Activated T-helper 17 cell treated with anti-CD3 and anti-CD28 coated beads, Interleukin-2, amount 50 U/mL, for 72 hours (primary cell): ENCODE measurements at regions not wholly inside any gene's neighbourhood (a gene's known extent, or its start where the extent isn't known, plus 50 kb on each side); places are given as distances from the start of the nearest gene placed in this dataset.

ENCODE experiments used
- ATAC-seq: fragments of 150-1000 bp; cut with Tn5 transposase; replicated peaks from 2 replicates; pipeline ENCODE4 v1.10.0; 2021; ENCODE audit warnings: mild to moderate bottlenecking, moderate library complexity
- H3K27ac Mint-ChIP-seq: one replicate; pipeline ENCODE4 v1.8.0; 2022; ENCODE audit warnings: mixed read lengths
- H3K27me3 Mint-ChIP-seq: one replicate; pipeline ENCODE4 v1.8.0; 2022; ENCODE audit warnings: mixed read lengths
- H3K36me3 Mint-ChIP-seq: one replicate; pipeline ENCODE4 v1.8.0; 2022; ENCODE audit warnings: low read depth, mild to moderate bottlenecking, mixed read lengths
- H3K4me1 Mint-ChIP-seq: one replicate; pipeline ENCODE4 v1.8.0; 2022; ENCODE audit warnings: mixed read lengths
- H3K4me3 Mint-ChIP-seq: one replicate; pipeline ENCODE4 v1.8.0; 2022; ENCODE audit warnings: mild to moderate bottlenecking, mixed read lengths
- H3K9me3 Mint-ChIP-seq: one replicate; pipeline ENCODE4 v1.8.0; 2022; ENCODE audit warnings: mixed read lengths

GRCh38 chr3:152556731-152557254, 278.1 kb upstream of the P2RY1 start:
- H3K36me3 Mint-ChIP-seq: no peaks in the 10 kb centered on the region
- peak; percentile 91 for ATAC-seq
- H3K9me3 Mint-ChIP-seq: no peaks in the 10 kb centered on the region
- H3K4me1 Mint-ChIP-seq: peaks cover 6% of the 10 kb centered on the region
- H3K4me3 Mint-ChIP-seq: no peak overlapping the region
- peaks cover 3% of the 10 kb centered on the region for H3K27me3 Mint-ChIP-seq
- no peak overlapping the region for H3K27ac Mint-ChIP-seq

DNA sequence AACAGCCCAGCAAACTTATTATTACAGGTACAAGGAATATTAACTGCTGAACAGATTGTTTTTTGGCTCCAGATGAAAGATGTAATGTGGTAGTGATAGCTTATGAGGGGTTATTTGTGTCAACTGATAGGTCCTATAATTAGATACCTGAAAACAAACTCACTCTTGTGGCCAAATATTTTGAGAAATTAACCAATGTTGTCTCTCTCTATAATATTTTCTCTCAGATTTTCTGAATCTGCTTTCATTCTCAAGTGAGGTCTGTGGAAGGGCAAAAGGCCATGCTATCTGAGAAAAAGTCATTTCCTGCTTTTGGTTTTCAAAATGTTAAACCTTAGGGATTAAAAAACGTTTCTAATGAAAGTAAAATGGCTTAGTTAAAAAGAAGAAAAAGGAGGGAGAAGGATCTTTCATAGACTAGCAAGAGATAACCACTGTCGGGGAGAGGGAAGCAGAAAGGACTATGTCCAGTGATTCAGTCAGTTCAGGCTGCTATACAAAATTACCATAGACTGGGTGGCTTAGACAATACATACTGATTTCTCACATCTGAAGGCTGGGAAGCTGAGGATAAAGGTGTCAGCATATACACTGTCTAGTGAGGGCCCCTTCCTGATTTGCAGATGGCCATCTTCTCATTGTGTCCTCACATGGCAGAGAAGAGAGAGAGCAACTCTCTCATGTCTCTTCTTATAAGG, 277.5 kb upstream of the P2RY1 start:
- Mint-ChIP-seq H3K9me3 (no peaks in the 10 kb centered on the region), H3K4me1 (peaks cover 6% of the 10 kb centered on the region), H3K4me3 (no peak overlapping the region), H3K36me3 (no peaks in the 10 kb centered on the region), H3K27me3 (peaks cover 3% of the 10 kb centered on the region), H3K27ac (no peak overlapping the region)
- no peak for ATAC-seq

- H3K4me3 Mint-ChIP-seq: no peak overlapping the region
- no peak overlapping the region for H3K27ac Mint-ChIP-seq
- H3K36me3 Mint-ChIP-seq: no peaks in the 10 kb centered on the region
- H3K27me3 Mint-ChIP-seq: peaks cover 3% of the 10 kb centered on the region
- peaks cover 6% of the 10 kb centered on the region for H3K4me1 Mint-ChIP-seq
- ATAC-seq: no peak
- no peaks in the 10 kb centered on the region for H3K9me3 Mint-ChIP-seq
These were observed 276.5 kb upstream of the P2RY1 start for GRCh38 chr3:152558386-152558785.

DNA sequence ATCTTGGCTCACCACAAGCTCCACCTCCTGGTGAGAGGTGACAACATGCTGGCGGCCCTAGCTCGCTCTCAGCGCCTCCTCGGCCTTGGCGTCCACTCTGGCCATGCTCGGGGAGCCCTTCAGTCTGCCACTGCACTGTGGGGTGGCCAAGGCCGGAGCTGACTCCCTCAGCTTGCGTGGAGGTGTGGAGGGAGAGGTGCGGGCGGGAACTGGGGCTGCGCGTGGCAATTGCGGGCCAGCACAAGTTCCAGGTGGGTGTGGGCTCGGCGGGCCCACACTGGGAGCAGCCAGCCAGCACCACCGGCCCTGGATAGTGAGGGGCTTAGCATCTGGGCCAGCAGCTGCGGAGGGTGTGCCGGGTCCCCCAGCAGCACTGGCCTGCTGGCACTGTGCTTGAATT, 275.7 kb upstream of the P2RY1 start:
- no peaks in the 10 kb centered on the region for H3K36me3 Mint-ChIP-seq
- H3K4me3 Mint-ChIP-seq: no peak overlapping the region
- H3K27ac Mint-ChIP-seq: no peak overlapping the region
- H3K9me3 Mint-ChIP-seq: no peaks in the 10 kb centered on the region
- peaks cover 3% of the 10 kb centered on the region for H3K27me3 Mint-ChIP-seq
- no peak for ATAC-seq
- peaks cover 6% of the 10 kb centered on the region for H3K4me1 Mint-ChIP-seq

DNA sequence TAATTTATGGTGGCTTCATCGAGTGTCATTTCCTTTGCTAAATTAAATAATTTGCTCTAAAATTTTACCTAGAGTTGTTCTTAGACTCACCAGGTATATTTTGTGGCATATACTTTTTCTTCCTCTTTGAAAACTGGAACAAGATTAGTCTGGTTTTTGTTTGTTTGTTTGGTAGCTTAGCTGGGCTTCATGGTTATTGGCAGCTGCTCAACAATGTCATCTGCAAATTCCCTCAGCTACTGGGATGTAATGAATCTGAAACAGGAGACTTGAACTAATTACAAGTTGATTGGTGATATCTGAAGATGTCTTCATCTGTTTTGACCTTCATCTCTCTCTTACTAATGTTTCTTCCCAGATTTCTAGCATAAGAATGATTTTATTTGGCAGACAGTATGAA, 270.5 kb upstream of the P2RY1 start:
- H3K4me3 Mint-ChIP-seq: no peak overlapping the region
- H3K27ac Mint-ChIP-seq: no peak overlapping the region
- peaks cover 6% of the 10 kb centered on the region for H3K27me3 Mint-ChIP-seq
- H3K36me3 Mint-ChIP-seq: no peaks in the 10 kb centered on the region
- H3K9me3 Mint-ChIP-seq: no peaks in the 10 kb centered on the region
- ATAC-seq: no peak
- H3K4me1 Mint-ChIP-seq: no peaks in the 10 kb centered on the region

DNA sequence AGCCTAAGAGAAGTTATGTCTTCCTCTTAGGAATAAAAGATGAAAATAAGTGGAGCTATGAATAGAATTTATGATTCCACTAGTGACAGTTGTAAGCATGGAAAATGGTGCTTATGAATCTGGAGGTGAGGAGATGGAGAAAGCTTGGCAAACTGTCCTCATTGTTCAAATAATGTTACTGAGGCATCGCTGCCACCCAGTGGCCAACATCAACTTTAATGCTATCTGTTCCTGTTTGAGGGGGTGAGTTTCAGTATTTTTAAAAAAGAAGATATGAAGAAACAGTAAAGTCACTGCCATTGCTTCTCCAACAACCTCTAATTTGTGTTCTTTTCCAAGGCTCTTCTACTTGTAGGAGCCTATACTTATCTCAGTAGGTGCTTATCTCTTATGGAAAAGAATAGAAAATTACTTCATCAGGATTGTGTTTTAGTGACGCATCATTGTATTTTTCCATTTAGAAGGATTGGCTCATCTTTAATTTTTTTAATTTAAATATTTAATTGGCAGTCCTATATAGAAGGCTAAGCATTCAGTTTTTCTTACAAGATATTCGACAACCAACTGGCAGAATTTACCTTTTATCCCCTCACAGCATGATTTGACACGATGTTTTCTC, 260.4 kb upstream of the P2RY1 start:
- Mint-ChIP-seq H3K4me1 (no peaks in the 10 kb centered on the region), H3K9me3 (no peaks in the 10 kb centered on the region), H3K27me3 (peaks cover 22% of the 10 kb centered on the region), H3K27ac (no peak overlapping the region), H3K4me3 (no peak overlapping the region), H3K36me3 (no peaks in the 10 kb centered on the region)
- ATAC-seq: no peak

DNA sequence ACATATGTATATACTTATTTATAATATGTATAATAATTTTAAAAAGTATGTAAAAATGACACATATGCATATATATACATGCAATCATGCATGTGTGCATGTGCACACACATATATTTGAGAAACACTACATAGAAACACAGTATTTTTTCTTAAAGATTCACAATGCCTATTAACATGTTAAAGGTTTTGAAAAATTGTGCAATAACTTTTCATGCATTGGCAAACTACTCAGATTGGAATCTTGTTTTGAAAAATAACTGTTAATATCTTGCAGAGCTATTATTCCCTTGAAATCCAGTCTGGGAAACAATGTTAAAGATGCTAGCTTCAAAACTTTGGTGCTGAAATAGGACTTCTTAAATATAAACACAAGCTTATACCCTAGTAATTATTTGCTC, 256.2 kb upstream of the P2RY1 start:
- peaks cover 24% of the 10 kb centered on the region for H3K27me3 Mint-ChIP-seq

GRCh38 chr3:152581951-152582350, 253.0 kb upstream of the P2RY1 start:
- H3K4me1 Mint-ChIP-seq: no peaks in the 10 kb centered on the region
- H3K4me3 Mint-ChIP-seq: no peak overlapping the region
- H3K27ac Mint-ChIP-seq: no peak overlapping the region
- no peaks in the 10 kb centered on the region for H3K9me3 Mint-ChIP-seq
- H3K27me3 Mint-ChIP-seq: peaks cover 22% of the 10 kb centered on the region
- H3K36me3 Mint-ChIP-seq: no peaks in the 10 kb centered on the region
- ATAC-seq: no peak

More for the DNA sequence above, 256.2 kb upstream of the P2RY1 start:
- Mint-ChIP-seq H3K4me1 (no peaks in the 10 kb centered on the region), H3K27ac (no peak overlapping the region), H3K9me3 (no peaks in the 10 kb centered on the region), H3K4me3 (no peak overlapping the region), H3K36me3 (no peaks in the 10 kb centered on the region)
- ATAC-seq: no peak

- peaks cover 24% of the 10 kb centered on the region for H3K27me3 Mint-ChIP-seq
- no peak overlapping the region for H3K27ac Mint-ChIP-seq
- H3K4me1 Mint-ChIP-seq: no peaks in the 10 kb centered on the region
- ATAC-seq: no peak
- H3K36me3 Mint-ChIP-seq: no peaks in the 10 kb centered on the region
- H3K9me3 Mint-ChIP-seq: no peaks in the 10 kb centered on the region
- no peak overlapping the region for H3K4me3 Mint-ChIP-seq
These were observed 251.0 kb upstream of the P2RY1 start for GRCh38 chr3:152583963-152584362.

DNA sequence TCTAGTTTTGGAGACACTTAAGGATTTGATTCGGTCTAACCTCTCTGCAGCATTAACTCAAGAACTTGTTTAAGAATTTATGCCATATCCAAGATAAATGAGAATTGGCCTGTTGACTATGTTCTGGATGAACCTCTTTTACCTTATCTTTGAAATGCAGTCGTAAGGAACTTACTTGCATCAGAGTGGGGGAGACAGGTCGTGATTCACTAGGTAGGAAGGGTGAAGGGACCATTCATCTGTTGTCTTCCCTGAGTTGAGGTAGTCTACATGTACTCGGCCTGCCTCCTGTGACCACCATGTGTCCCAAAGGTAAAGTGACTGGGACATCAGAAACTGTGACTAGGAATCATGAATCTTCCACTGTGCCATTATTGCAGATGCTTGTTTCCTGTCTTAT, 248.0 kb upstream of the P2RY1 start:
- Mint-ChIP-seq H3K9me3 (no peaks in the 10 kb centered on the region), H3K4me1 (no peaks in the 10 kb centered on the region), H3K36me3 (no peaks in the 10 kb centered on the region), H3K27me3 (peaks cover 15% of the 10 kb centered on the region), H3K27ac (no peak overlapping the region), H3K4me3 (no peak overlapping the region)
- no peak for ATAC-seq

GRCh38 chr3:152587861-152588260, 247.1 kb upstream of the P2RY1 start:
- H3K4me1 Mint-ChIP-seq: no peaks in the 10 kb centered on the region
- no peaks in the 10 kb centered on the region for H3K36me3 Mint-ChIP-seq
- no peak overlapping the region for H3K4me3 Mint-ChIP-seq
- ATAC-seq: no peak
- no peaks in the 10 kb centered on the region for H3K9me3 Mint-ChIP-seq
- no peak overlapping the region for H3K27ac Mint-ChIP-seq
- H3K27me3 Mint-ChIP-seq: peaks cover 15% of the 10 kb centered on the region

GRCh38 chr3:152589644-152590043, 245.3 kb upstream of the P2RY1 start:
- Mint-ChIP-seq H3K36me3 (no peaks in the 10 kb centered on the region), H3K27me3 (peaks cover 9% of the 10 kb centered on the region), H3K4me3 (no peak overlapping the region), H3K27ac (no peak overlapping the region), H3K4me1 (no peaks in the 10 kb centered on the region), H3K9me3 (no peaks in the 10 kb centered on the region)
- ATAC-seq: no peak

GRCh38 chr3:152591515-152591914, 243.4 kb upstream of the P2RY1 start:
- Mint-ChIP-seq H3K9me3 (no peaks in the 10 kb centered on the region), H3K4me1 (no peaks in the 10 kb centered on the region), H3K36me3 (no peaks in the 10 kb centered on the region), H3K4me3 (no peak overlapping the region), H3K27me3 (peaks cover 5% of the 10 kb centered on the region), H3K27ac (no peak overlapping the region)
- no peak for ATAC-seq

GRCh38 chr3:152593242-152593641, 241.7 kb upstream of the P2RY1 start:
- H3K4me3 Mint-ChIP-seq: no peak overlapping the region
- no peak for ATAC-seq
- H3K27me3 Mint-ChIP-seq: no peaks in the 10 kb centered on the region
- no peaks in the 10 kb centered on the region for H3K4me1 Mint-ChIP-seq
- no peaks in the 10 kb centered on the region for H3K9me3 Mint-ChIP-seq
- H3K27ac Mint-ChIP-seq: no peak overlapping the region
- no peaks in the 10 kb centered on the region for H3K36me3 Mint-ChIP-seq

- ATAC-seq: no peak
- H3K36me3 Mint-ChIP-seq: no peaks in the 10 kb centered on the region
- no peaks in the 10 kb centered on the region for H3K4me1 Mint-ChIP-seq
- no peak overlapping the region for H3K27ac Mint-ChIP-seq
- H3K27me3 Mint-ChIP-seq: peaks cover 5% of the 10 kb centered on the region
- H3K4me3 Mint-ChIP-seq: no peak overlapping the region
- H3K9me3 Mint-ChIP-seq: no peaks in the 10 kb centered on the region
These were observed 238.7 kb upstream of the P2RY1 start for GRCh38 chr3:152595975-152596821.
